ENCODE measurements at regions not wholly inside any gene's neighbourhood (a gene's known extent, or its start where the extent isn't known, plus 50 kb on each side); places are given as distances from the start of the nearest gene placed in this dataset.
"Not testable (repeated sequence)": the region's sequence is repeated elsewhere in the genome, so short reads cannot be mapped to it uniquely, and the experiment has no call there.

DNA sequence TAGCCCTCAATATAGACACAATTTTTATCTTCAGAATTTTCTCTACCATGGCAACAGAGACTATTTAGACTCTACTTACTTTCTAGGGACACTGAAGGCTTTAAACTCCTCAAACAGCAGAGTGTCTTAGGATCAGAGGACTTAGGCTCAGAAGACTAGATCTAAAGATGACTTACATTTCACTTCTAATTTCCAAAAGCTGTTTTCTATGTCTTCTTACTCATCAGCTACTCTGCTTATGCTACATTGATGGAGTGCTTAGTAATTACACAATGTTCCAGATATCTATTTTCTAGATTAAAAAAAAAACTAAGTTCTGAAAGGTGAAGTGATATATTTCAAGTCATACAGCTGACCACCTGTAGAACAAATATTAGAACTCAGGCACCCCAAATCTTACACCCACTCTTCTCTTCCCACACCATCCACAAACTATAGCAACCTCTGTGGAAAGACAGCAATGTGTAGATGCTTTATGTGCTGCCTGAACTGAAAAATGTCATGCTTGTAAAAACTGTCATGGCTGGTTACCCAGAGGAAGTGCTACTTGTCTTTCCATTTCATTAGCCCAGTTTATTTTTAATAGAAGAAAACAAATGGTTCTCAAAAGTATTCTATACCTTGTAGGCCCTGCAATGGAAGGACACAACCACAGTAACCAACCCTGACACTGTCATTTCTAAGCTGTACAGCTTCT, 831.0 kb upstream of the ACVR2A start:
- DNase-seq (ENCODE audit: low read depth): no peak

DNA sequence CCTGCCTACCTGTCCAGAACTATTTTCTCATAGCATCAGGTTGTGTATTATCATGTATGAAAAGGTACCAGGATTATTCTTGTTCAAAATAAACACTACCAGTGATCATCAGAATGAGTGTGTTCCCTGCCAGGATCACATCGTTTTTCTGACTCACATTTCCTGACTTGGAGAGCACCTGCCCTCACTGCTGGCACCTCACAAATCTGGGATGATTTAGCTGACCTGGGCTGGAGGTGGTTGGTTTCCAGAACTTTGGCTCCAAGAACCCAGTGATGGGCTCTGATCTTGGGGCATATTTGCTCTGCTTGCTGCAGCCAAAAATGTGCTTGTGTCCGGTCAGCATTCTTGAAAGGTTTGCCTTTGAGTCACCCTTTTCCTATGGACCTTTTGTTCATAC, 836.3 kb upstream of the ACVR2A start:
- no peak for DNase-seq (ENCODE audit: low read depth)

DNA sequence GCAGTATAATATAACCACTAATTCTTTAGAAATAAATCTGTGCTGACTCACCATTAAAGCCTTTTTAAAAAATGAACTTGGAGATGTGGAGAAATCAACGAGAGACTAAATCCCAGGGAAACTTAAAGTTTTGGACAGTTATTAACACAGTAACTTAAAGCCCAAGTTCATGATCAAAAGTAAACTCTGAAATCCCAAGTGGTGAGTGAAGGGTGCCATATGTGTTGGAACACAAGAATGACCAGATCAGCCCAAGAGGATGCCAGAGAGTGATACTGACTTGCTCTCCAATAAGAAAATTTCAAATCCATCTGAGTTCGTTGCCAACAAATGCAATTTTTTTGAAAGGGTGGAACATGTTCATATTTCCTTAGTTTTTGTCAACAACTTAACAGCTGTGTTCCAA, 838.1 kb upstream of the ACVR2A start:
- DNase-seq (ENCODE audit: low read depth): no peak

DNA sequence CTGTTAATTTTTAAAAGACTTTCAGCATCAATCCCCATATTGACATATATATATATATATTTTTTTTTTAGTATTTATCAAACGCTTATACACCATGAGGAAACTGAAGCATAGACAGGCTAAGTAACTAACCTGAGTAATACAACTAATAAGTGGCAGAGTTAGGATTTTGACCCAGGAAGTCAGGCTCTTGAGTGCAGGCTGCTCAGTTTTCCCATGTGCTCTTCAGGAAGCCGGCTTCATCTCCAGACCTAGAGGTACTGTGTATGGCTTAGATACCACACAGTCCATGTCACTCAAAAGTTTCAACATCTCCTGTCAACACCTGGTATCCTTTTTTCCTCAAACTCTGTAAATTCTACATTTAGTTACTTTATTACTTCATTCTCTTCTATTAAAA, 841.7 kb upstream of the ACVR2A start:
- no peak for DNase-seq (ENCODE audit: low read depth)

DNA sequence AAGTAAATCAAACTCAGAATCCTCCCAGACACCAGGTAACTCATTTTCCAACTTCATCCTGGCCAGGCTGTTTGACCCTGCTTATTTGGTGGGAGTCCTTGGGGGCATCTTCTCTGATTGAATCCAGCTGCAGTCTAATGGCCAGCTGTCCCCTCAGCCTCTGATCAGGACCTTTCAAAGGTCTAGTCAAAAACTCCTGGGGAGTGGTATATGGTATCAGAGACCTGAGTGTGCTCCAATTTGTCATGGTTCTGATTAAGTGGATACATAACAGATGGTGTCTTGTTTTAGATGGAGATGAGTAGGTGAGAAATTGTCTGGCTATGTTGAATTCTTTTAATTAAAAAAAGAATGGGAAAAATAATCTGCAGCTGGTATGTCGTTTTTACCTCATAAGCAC, 842.6 kb upstream of the ACVR2A start:
- DNase-seq (ENCODE audit: low read depth): no peak

DNA sequence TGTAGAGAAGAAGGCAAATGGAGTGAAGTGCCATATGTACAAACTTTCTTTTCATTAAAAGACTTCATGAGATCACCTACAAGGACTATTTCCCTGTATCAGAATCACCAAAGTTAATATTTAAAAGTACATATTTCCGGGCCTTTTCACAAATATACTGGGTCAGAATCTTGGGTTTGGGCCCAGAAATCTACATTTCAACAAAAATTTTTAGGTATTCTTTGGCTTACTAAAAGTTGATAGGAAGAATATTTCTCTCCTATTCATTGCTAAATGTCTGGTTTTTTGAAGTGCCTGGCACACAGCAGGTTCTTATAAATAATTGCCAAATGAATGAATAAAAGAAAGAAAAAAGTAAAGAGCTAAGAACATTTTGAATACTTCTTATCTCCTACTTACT, 843.8 kb upstream of the ACVR2A start:
- no peak for DNase-seq (ENCODE audit: low read depth)

DNA sequence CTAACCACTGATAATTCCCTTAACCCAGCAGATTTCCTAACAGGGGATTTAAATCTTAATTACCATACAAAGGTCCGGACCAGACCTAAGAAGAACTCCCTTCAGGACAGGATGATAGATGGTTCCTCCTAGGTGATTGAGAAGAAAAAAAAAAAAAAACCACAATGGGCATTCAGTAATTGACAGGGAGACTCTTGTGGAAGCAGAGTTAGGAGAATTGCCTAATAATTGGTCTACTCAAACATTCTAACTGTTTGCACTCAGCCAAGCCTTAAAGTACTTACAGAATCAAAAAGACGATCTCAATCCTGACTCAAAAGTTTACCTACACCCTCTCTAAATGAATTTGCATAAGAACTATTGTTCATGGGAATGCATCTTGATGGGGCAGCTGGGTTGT, 844.7 kb upstream of the ACVR2A start:
- DNase-seq (ENCODE audit: low read depth): not testable (repeated sequence)

DNA sequence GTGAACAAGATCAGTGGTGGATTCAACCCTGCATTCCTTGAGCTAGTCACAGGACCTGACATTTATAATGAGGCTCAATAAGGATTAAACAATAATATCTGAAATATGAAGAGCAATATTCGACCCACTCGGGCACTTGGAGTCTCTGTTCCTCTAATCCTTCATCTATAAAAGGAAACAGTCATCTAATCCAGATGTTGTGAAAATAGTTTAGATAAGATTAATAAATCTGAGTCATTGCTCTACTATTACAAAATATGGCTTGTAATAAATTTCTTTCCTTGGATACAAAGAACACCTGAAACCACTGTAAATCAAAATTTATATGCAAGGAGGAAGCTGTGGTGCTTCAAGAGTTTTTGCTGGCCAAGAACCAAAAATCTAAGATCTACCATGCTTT, 846.9 kb upstream of the ACVR2A start:
- no peak for DNase-seq (ENCODE audit: low read depth)

DNA sequence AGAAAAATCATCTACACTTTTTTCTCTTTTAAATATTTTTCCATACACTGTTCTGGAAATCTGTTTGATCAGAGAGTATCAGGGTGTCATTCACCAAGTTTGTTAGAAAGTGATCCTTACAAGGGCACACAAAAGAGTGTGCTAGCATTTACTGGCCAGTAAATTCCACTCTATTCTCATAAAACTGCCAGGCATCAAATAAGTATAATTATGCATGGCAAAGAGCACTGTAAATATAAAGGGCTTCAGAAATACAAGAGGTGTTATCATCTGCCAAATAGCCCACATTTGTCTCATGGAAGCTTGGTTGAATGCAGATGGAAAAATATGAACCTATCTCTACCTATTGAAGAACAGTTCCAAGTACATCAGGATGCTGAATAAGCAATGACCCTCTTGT, 847.3 kb upstream of the ACVR2A start:
- no peak for DNase-seq (ENCODE audit: low read depth)

DNA sequence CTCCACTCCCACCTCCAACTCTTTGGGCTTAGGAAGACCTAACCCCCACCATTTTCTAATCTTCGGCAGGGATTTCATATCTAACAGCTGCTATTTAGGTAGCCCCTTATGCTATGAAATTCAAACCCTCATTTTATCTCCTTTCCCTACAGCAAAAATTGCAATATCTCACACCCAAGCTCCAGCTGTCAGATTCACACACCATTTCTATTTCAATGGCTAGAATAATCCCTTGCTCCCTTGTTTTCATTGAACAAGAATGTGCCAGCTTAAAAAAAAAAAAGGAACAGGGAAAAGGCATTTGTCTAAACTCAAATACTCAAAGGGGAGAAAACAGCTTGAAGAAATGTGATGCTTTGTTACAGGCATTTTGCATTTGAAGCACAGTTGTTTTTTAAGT, 850.6 kb upstream of the ACVR2A start:
- no peak for DNase-seq (ENCODE audit: low read depth)

DNA sequence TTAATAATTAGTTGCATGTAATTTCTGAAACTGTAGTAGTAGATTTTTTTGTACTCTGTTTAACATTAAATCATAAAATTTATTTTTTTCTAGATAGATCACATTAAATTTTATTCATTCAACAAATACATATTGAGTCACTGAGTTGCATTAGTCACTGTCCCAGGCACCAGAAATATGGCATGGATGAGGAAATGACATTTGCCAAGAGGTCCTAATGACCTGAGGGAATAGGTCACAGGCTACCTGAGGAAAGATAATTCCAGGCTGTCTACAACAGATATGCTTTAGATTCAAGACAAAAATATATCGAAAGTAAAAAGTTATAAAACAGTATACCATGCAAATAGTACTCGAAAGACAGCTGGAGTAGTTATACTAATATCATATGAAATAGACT, 852.4 kb upstream of the ACVR2A start:
- no peak for DNase-seq (ENCODE audit: low read depth)

DNA sequence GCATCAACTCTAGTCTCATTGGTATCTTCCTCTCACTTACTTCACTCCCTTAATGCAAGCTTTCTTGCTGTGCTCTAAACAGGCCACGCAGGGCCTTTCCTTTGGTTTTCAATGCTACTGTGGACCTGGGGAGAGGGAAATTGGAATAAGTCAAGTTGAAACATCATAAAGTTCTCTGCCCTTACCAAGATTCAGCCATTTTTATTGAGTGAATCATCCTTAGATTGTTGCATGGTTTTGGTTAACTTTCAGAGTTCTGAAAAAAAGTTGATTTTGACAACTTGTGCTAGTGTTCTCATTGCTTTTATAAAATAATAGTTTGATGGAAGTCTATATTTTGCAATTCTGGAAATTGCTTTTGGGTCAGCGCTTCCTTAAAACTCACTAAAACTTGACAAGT, 852.8 kb upstream of the ACVR2A start:
- DNase-seq (ENCODE audit: low read depth): no peak

DNA sequence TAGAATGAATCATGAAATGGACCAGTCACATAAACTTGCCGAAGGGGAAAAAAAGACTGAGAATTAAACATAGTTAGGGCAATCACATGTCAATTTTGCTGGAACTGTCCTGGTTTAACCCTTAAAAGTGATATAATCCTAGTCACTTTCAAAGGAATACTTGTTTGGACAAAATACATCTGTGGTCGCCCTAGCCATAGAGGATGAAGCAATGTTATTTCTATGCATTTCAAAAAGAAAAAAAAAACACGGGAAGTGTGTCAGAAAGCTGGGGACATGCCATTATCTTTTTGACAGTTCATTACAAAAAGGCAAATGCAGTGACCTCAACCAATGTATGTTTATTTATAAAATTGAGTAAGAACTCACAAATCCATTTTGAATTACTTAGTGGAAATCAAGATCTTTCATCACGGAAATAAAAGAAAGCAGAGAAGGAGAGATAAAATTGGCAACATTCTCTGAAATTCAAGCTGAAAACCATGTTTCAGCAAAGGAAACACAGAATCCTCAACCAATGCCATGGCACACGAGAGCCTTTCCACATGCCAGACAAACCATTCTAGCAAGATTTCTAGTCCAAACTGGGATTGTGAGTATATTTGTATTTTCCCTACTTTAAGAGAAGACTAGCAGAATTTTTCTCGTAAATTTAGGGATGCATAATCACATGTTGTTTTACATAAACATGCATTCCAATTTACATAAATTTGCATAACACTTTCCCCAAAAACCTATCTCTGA, 854.3 kb upstream of the ACVR2A start:
- no peak for DNase-seq (ENCODE audit: low read depth)

DNA sequence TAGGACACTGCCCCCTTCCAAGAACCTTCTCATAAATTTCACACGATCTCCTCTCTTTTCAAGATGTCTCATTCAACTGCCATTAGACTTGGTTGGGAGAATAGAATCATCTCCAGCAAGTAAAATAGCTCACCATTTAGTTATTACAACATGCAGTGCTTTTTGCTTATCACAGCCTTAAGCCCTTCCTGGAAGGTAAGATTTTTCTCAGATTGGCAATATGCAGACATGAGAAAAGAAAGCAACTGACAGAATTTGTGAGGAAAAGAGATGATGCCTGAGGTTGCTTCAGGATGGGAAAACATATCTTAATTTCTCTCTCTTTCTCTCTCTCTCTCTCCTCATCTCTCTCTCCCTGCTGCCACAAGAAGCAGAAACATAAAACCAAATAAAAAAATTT, 855.1 kb upstream of the ACVR2A start:
- no peak for DNase-seq (ENCODE audit: low read depth)

DNA sequence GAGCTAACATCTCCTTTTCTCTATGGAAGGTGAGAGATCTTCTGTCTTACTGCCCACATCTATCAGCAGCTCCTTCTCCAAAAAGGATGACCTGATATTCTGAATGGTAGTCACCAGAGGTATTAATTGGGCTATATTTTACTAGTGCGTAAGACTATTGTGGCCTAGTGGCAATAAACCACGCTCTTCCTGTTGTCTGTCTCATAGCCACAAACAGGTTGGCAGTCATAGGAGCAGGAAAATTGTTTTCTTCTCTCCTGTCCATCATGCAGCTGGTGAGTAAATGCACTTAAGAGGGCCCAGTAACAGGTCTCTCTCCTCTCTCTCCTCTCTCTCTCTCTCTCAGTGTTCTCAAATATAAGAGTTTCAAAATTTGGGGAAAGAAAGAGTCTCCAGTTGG, 856.8 kb upstream of the ACVR2A start:
- DNase-seq (ENCODE audit: low read depth): no peak

DNA sequence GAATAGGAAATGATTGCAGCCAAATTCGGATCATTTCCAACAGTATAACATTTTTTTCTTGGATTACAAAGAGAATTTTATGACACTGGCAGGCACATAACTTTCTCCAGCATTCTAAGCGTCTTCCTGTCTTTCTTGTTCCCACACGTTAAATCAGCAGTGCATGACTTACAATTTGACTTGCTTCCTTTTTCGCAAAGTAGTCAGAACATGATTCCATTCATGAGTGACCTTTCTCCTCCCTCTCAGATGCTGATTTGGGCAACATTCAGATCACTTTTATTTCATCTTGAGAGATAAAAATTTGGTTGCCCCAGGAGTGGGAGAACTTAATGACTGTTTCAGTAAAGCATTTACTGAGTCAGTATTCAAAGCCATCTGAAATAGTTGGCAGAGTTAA, 858.7 kb upstream of the ACVR2A start:
- peak; percentile 37 for DNase-seq (ENCODE audit: low read depth)

DNA sequence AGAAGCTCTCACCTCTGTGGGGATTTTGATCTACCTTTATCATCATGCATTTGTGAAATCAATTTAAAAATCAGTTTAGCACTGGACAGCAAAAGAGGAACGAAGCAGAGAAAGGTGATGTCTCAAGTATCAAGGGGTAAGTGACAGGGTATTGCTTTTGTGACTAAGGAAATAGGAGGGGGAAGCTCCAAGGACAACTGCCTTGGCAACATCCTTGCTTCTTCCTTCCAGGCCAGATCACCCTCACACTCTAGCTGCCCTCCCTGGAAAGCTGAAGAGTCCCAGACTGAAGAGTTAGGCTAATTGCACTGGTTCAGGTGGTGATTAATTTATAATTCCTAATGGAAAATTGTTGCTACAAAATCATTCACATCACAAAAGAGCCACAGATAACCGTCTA, 859.1 kb upstream of the ACVR2A start:
- no peak for DNase-seq (ENCODE audit: low read depth)

DNA sequence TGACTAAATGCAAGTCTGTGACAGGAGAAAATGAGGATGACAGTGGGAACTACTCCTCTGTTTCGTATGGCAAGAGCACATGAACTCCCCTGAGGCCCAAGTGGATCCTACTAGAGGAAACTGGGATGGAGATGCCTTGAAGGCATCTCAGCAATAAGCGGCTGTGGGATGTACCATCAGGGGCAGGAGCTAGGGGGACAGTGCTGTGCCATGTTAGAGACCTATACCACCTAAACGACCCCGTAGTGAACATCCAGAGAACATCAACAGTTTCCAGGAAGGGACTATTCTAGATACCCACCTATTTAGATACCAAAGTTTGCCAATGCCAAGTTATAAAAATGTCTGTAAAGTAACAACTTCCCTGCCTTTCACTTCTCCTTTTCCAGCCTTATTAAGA, 860.8 kb upstream of the ACVR2A start:
- no peak for DNase-seq (ENCODE audit: low read depth)

DNA sequence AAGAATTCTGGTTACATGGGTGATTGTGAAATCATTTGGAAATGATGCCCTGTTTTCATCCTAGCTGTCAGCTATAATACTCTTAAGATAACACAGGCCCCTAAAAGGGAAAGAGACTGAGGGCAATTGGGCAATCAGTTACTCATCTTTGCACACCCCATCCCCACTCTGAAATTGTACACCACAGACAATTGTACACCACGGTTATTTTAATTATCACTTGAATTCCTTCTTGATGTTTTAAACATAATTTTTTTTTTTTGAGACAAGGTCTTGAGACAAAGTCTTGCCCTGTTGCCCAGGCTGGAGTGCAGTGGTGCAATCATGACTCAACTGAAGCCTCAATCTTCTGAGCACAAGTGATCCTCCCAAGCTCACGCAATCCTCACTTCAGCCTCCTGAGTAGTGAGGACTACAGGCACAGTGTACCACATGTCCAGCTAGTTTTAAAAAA, 862.4 kb upstream of the ACVR2A start:
- DNase-seq (ENCODE audit: low read depth): peak; percentile 77

DNA sequence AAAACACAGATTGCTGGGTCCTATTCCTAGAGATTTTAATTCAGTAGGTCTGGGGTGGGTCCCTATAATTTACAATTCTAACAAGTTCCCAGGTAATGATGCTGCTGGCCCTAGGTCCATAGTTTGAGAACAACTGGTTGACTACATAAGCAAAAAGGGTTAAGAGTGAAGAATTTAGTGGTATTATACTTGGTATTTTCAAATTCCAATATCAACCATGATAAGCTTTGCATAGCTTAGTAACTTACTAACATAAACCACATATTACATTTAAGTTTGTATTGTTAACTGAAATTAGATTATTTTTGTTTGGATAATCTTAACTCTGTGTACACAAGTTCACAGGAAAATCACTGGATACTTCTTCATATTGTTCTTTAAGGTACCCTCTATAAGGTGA, 862.9 kb upstream of the ACVR2A start:
- no peak for DNase-seq (ENCODE audit: low read depth)

DNA sequence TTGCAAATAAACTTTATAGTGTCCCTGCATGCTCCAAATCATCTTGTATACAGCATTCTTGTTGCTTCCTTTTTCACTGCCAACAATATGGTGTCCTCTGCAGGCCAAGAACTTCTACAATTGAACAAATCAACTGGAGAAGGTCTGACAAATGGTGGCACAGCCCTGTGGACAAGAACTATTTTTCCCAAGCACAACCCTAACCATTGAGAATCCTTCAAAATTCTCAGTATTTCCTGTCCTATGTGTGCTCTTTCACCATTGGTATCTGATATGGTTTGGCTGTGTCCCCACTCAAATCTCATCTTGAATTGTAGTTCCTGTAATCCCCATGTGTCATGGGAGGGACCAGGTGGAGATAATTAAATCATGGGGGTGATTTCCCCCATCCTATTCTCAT, 865.1 kb upstream of the ACVR2A start:
- no peak for DNase-seq (ENCODE audit: low read depth)

DNA sequence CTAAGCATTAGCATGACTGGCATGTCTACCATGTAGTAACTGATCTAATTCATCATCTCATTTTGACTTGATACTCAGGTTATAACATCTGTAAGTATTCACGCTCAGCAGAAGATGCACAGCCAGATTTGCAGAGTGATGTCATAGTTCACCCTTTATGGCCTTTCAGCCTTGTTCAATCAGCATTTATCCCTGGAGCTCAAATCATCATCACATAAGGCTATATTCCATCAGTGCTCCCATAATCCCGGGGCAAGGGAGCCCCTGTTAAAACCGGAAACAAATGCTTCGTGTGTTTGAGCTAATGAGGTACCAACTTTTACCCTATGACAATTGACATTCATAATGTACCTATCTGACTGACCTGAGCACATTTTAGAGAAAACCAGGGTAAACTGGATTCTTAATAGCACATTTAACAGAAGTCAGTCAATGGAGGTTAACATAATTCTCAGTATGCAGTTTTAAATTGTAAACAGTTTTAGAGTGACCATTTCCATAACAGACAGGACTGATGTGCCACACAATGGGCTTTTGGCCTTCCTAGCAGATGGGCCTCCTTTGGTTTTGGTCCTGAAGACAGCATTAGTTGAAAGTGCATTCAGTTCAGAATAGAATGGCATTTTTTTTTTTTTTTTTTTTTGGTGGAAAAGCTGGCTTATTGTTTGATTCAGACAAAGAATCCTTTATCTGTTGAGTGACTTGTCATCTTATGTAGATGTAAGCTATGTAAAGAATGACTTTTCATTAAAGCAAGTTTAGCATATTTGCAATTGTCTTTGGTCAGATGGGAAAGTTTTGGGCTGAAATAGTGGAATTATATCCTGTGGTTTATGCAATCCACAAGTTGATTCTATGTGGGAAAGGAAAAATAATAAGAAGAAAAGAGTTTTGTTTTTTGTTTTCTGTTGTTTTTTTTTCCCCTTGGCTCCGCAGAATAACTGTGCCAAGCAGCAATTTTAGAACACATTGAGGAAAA, 866.0 kb upstream of the ACVR2A start:
- no peak for DNase-seq (ENCODE audit: low read depth)

DNA sequence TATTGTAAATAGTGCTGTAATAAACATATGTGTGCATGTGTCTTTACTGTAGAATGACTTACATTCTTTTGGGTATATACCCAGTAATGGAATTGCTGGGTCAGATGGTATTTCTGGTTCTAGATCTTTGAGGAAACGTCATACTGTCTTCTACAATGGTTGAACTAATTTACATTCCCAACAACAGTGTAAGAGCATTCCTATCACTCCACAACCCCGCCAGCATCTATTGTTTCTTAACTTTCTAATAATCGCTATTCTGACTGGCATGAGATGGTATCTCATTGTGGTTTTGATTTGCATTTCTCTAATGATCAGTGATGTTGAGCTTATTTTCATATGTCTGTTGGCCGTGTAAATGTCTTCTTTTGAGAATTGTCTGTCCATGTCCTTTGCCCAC, 873.8 kb upstream of the ACVR2A start:
- not testable (repeated sequence) for DNase-seq (ENCODE audit: low read depth)
